ENCODE measurements at regions not wholly inside any gene's neighbourhood (a gene's known extent, or its start where the extent isn't known, plus 50 kb on each side); places are given as distances from the start of the nearest gene placed in this dataset.

DNA sequence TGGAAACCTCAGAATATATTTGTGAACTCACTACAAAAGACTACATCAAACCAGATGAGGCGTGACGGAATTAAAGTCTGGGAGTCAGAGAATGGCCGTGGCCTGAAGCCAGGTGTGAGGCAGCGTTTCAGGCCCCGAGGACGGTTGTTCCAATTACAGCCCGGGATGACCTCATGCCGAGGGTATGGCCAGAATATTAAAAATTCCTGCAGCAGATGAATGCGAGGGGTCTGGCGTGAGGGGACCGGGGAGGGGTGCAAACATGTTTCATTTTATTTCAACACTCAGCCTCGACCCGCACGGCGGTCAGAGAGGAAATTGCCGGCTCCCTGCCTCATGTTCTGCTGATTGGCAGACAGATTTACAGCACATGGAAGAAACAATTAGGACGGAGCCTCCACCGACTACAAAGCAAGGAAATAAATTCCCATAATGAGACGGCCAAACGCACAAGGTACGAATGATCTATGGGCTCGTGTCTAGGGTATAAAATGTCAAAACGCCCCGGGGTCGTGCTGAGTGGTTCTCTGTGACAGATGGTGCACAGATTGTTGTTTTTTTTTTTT lies 289.7 kb downstream of the SHOX start:
- FAIRE-seq (no peak), DNase-seq (ENCODE audit: low read depth in 1 of 2, low spot score in 2 of 2) (peak in 1 of 2 experiments; percentile 22)
- H3K9ac ChIP-seq (replicated peaks in 1 of 4; ENCODE audit: extremely low read depth in 1 of 4, low read depth in 3 of 4, low read length in 3 of 4) = no peak overlapping the region
- CTCF ChIA-PET (ENCODE audit: partially characterized antibody) = no interaction called here
- no peak overlapping the region for H3K4me2 ChIP-seq (ENCODE audit: insufficient read depth in 1 of 2, low read depth in 2 of 2, low read length in 2 of 2)
- no peak overlapping the region for H3K14ac ChIP-seq (ENCODE audit: insufficient read length)
- no peak overlapping the region for H3K23ac ChIP-seq (ENCODE audit: insufficient read length)
- no peak overlapping the region for H4K5ac ChIP-seq (ENCODE audit: insufficient read length, low read depth, low read length)
- no peaks in the 10 kb centered on the region for H3K27me3 ChIP-seq (replicated peaks in 1 of 4; ENCODE audit: control insufficient read depth in 3 of 4, extremely low read depth in 1 of 4, insufficient read depth in 3 of 4, low read length in 3 of 4)
- no peak overlapping the region for H4K91ac ChIP-seq (replicated peaks; ENCODE audit: insufficient read length, low read length)
- WGBS, 2 experiments (ENCODE audit: extremely low coverage in 1 of 2, insufficient coverage in 1 of 2, insufficient read length in 1 of 2, insufficient replicate concordance in 2 of 2, low coverage in 1 of 2, low lambda C conversion rate in 2 of 2, missing lambda C conversion rate in 1 of 2) = 92% methylated on average over 25 of the region's 25 CpGs; no CpG with 5 or more reads in 1 of the 2 experiments
- no peaks in the 10 kb centered on the region for H3K9me3 ChIP-seq (ENCODE audit: insufficient read depth in 2 of 2, low read depth in 1 of 2, low read length in 1 of 2)
- no peaks in the 10 kb centered on the region for H3K4me1 ChIP-seq (replicated peaks in 1 of 4; ENCODE audit: control insufficient read depth in 3 of 4, insufficient read depth in 4 of 4, low read length in 3 of 4)
- no peak overlapping the region for H3K4me3 ChIP-seq (ENCODE audit: extremely low read depth in 1 of 4, insufficient read depth in 2 of 4, low read depth in 3 of 4, low read length in 4 of 4)
- POLR2A ChIA-PET (ENCODE audit: partially characterized antibody) = no interaction called here
- no peak overlapping the region for H3K56ac ChIP-seq (replicated peaks; ENCODE audit: insufficient read length, low read depth, low read length)
- H2BK120ac ChIP-seq (replicated peaks; ENCODE audit: low read depth, low read length) = no peak overlapping the region
- H3K23me2 ChIP-seq (ENCODE audit: low read depth, low read length) = peaks cover 4% of the 10 kb centered on the region; the same call in 1 of the 2 replicates
- no peak overlapping the region; the same call in 1 of the 2 replicates for H3K18ac ChIP-seq (ENCODE audit: extremely low read depth, low read length)
- H2BK15ac ChIP-seq (ENCODE audit: low read length) = no peak overlapping the region
- no peaks in the 10 kb centered on the region for H3K36me3 ChIP-seq (ENCODE audit: control insufficient read depth in 2 of 4, insufficient read depth in 4 of 4, low read length in 3 of 4)
- H2AK5ac ChIP-seq (ENCODE audit: low read depth, low read length) = no peak overlapping the region
- no peak overlapping the region for H3K27ac ChIP-seq (ENCODE audit: low read depth, low read length)
- H2BK5ac ChIP-seq (ENCODE audit: low read depth, low read length) = no peak overlapping the region
- H2BK12ac ChIP-seq (ENCODE audit: low read depth, low read length) = no peak overlapping the region
- no peak overlapping the region for H2BK20ac ChIP-seq (ENCODE audit: low read length)
- no peak overlapping the region for H2AFZ ChIP-seq (ENCODE audit: low read length)
- no peak overlapping the region for H3K4ac ChIP-seq (replicated peaks; ENCODE audit: insufficient read length, low read depth, low read length)
- H3K79me2 ChIP-seq (ENCODE audit: control insufficient read depth in 1 of 2, insufficient read depth in 2 of 2, low read length in 2 of 2) = no peaks in the 10 kb centered on the region
- H4K20me1 ChIP-seq (replicated peaks in 1 of 2; ENCODE audit: control insufficient read depth in 1 of 2, insufficient read depth in 2 of 2, low read length in 2 of 2) = peaks cover 0 to 1% of the 10 kb centered on the region in 2 experiments
- no peak overlapping the region for H4K8ac ChIP-seq (ENCODE audit: extremely low read depth, insufficient read depth, low read length)
- H3K79me1 ChIP-seq (ENCODE audit: low read depth, low read length) = no peaks in the 10 kb centered on the region
- no peak for TF ChIP-seq NRF1 (IDR thresholded peaks at IDR 0.05; ENCODE audit: low read depth, low read length)
- no peak for TF ChIP-seq PHF8 (conservative IDR thresholded peaks at IDR 0.05; ENCODE audit: low read depth, low read length)
- no peak for TF ChIP-seq EGR1 (IDR thresholded peaks at IDR 0.05; ENCODE audit: borderline replicate concordance, low read depth, low read length)
- TF ChIP-seq, protein P1, sequence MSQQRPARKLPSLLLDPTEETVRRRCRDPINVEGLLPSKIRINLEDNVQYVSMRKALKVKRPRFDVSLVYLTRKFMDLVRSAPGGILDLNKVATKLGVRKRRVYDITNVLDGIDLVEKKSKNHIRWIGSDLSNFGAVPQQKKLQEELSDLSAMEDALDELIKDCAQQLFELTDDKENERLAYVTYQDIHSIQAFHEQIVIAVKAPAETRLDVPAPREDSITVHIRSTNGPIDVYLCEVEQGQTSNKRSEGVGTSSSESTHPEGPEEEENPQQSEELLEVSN (IDR thresholded peaks at IDR 0.05) = no peak
- no peak for TF ChIP-seq CHD2 (IDR thresholded peaks at IDR 0.05; ENCODE audit: low read length)

All from H1 (cell line).